Endothelial cell of umbilical vein (primary cell): ENCODE measurements at regions not wholly inside any gene's neighbourhood (a gene's known extent, or its start where the extent isn't known, plus 50 kb on each side); places are given as distances from the start of the nearest gene placed in this dataset.

Experiments
- BruUV-seq: library from RNA; stranded (reverse); fragments of 400-500 nt; replicated peaks from 2 replicates; lab custom pipeline; 2021; lab: Mats Ljungman, UMichigan
- CTCF ChIA-PET: fragments of 300-600, 350-600 bp; sonication (Branson Sonifier 250); formaldehyde crosslinking; loops from one replicate; lab custom pipeline; 2021; ENCODE audit warnings: antibody characterized with exemption, inconsistent platforms; lab: Charles Lee
- POLR2A ChIA-PET: fragments of 300-600, 350-600 bp; sonication (Branson Sonifier 250); formaldehyde crosslinking; loops from one replicate; lab custom pipeline; 2021; ENCODE audit warnings: antibody characterized with exemption, inconsistent platforms; lab: Charles Lee
- DNase-seq: peaks from one replicate; pipeline ENCODE4 v3.0.0-alpha.2; 2011; ENCODE audit warnings: low read depth, low spot score
- FAIRE-seq: peaks from 2 replicates; lab custom pipeline; 2011; peaks lifted over from hg19 to GRCh38; lab: Jason Lieb, UNC
- H2AFZ ChIP-seq: 2 replicates; pipeline ENCODE4 v1.6.0; 2012; ENCODE audit warnings: low read depth, low read length, control low read depth, inconsistent platforms
- H3K27ac ChIP-seq: 2 replicates; pipeline ENCODE4 v1.5.1; 2011; ENCODE audit warnings: low read depth, mild to moderate bottlenecking, control low read depth, low read length, moderate library complexity; ENCODE audit not compliant: insufficient read depth
- H3K27me3 ChIP-seq, 2 experiments: 2 replicates each; pipeline versions ENCODE4 v1.6.0 to v1.6.1; 2011; ENCODE audit warnings: low read length in 2 of 2, mixed read lengths in 1 of 2; ENCODE audit not compliant: control insufficient read depth in 2 of 2, insufficient read depth in 2 of 2
- H3K36me3 ChIP-seq, 2 experiments: 2 replicates in 1 of 2; 3 replicates in 1 of 2; pipeline ENCODE4 v1.5.1; 2011; ENCODE audit warnings: low read length in 2 of 2, mild to moderate bottlenecking in 1 of 2, moderate library complexity in 1 of 2; ENCODE audit not compliant: control insufficient read depth in 2 of 2, insufficient read depth in 2 of 2; ENCODE audit errors: extremely low read depth in 1 of 2
- H3K4me1 ChIP-seq: 3 replicates; pipeline ENCODE4 v1.5.1; 2011; ENCODE audit warnings: mild to moderate bottlenecking, low read length; ENCODE audit not compliant: control insufficient read depth, insufficient read depth; ENCODE audit errors: extremely low read depth
- H3K4me2 ChIP-seq: 2 replicates; pipeline ENCODE4 v1.6.1; 2011; ENCODE audit warnings: low read length, control low read depth, mixed read lengths; ENCODE audit not compliant: insufficient read depth
- H3K4me3 ChIP-seq, 3 experiments: fragments of 200-600 bp in 1 of 3; sonication (generic), shearing (Covaris generic) in 1 of 3; replicated peaks in 1 of 3; 2 replicates each; pipeline ENCODE4 v1.5.1; 2011 to 2016; ENCODE audit warnings: control low read depth in 3 of 3, low read length in 3 of 3, mild to moderate bottlenecking in 2 of 3, inconsistent platforms in 1 of 3, low read depth in 1 of 3, moderate library complexity in 1 of 3; ENCODE audit not compliant: insufficient read depth in 1 of 3
- H3K79me2 ChIP-seq: 2 replicates; pipeline ENCODE4 v1.6.0; 2012; ENCODE audit warnings: low read length, inconsistent platforms; ENCODE audit not compliant: control insufficient read depth, insufficient read depth
- H3K9ac ChIP-seq: replicated peaks from 2 replicates; pipeline ENCODE3; 2011; ENCODE audit warnings: low read length, control low read depth; ENCODE audit not compliant: insufficient read depth; ENCODE audit errors: extremely low read depth
- H3K9me1 ChIP-seq: replicated peaks from 3 replicates; pipeline ENCODE4 v1.6.0; 2011; ENCODE audit warnings: mild to moderate bottlenecking, low read length; ENCODE audit not compliant: control insufficient read depth, insufficient read depth; ENCODE audit errors: extremely low read depth
- H3K9me3 ChIP-seq: replicated peaks from 2 replicates; pipeline ENCODE4 v1.5.1; 2012; ENCODE audit warnings: low read length, inconsistent platforms; ENCODE audit not compliant: control insufficient read depth, insufficient read depth
- H4K20me1 ChIP-seq: replicated peaks from 2 replicates; pipeline ENCODE3; 2011; ENCODE audit warnings: mild to moderate bottlenecking, low read length; ENCODE audit not compliant: control insufficient read depth, insufficient read depth; ENCODE audit errors: extremely low read depth
- EZH2 ChIP-seq: IDR thresholded peaks from 2 replicates; pipeline ENCODE4 v1.6.1; 2012; ENCODE audit warnings: borderline replicate concordance, low read depth, mild to moderate bottlenecking, moderate library complexity, low read length, inconsistent platforms; ENCODE audit not compliant: severe bottlenecking
- FOS ChIP-seq: IDR thresholded peaks from 2 replicates; pipeline ENCODE4 v1.6.1; 2011; ENCODE audit warnings: mild to moderate bottlenecking, low read length, moderate library complexity, borderline replicate concordance; ENCODE audit not compliant: insufficient read depth
- GATA2 ChIP-seq: IDR thresholded peaks from 2 replicates; pipeline ENCODE4 v1.7.0; 2011; ENCODE audit warnings: low read depth, mild to moderate bottlenecking, moderate library complexity, mixed read lengths, low read length; ENCODE audit not compliant: insufficient read length, insufficient read depth
- JUN ChIP-seq: IDR thresholded peaks from 2 replicates; pipeline ENCODE4 v1.6.1; 2011; ENCODE audit warnings: borderline replicate concordance, low read depth; ENCODE audit not compliant: insufficient read length, insufficient read depth
- MYC ChIP-seq: IDR thresholded peaks from one replicate; pipeline ENCODE4 v1.6.1; 2011; ENCODE audit warnings: mild to moderate bottlenecking, low read depth, low read length
- POLR2A ChIP-seq: IDR thresholded peaks from 2 replicates; pipeline ENCODE4 v1.6.1; 2012; ENCODE audit warnings: low read depth, mild to moderate bottlenecking, control low read depth, low read length
- POLR2AphosphoS5 ChIP-seq: IDR thresholded peaks from 2 replicates; pipeline ENCODE4 v1.6.1; 2012; ENCODE audit warnings: low read depth, mild to moderate bottlenecking, control low read depth, low read length, moderate library complexity; ENCODE audit not compliant: insufficient read depth
- dilution Hi-C: fragments of 300-500 bp; cut with MboI; formaldehyde crosslinking; loops from one replicate; pipeline ENCODE4 v1.15.0; 2019; ENCODE audit warnings: low sequenced_read_pairs; ENCODE audit not compliant: extremely low pct_ligation_motif_present
- intact Hi-C: fragments of 100-400 bp; cut with micrococcal nuclease; formaldehyde crosslinking; loops from one replicate; pipeline ENCODE4 v1.10.0; 2022
- TF ChIP-seq, protein P1 (sequence below), 2 donors: IDR thresholded peaks; 1 replicate in 1 of 2; 2 replicates in 1 of 2; pipeline ENCODE4 v1.5.1; 2011; ENCODE audit warnings: low read length in 2 of 2, mild to moderate bottlenecking in 2 of 2, moderate library complexity in 2 of 2, control low read depth in 1 of 2, inconsistent platforms in 1 of 2, low read depth in 1 of 2; ENCODE audit not compliant: insufficient read depth in 1 of 2; ENCODE audit errors: extremely low read depth in 1 of 2
- TF ChIP-seq, protein P2 (sequence below): IDR thresholded peaks from 2 replicates; pipeline ENCODE4 v1.6.1; 2011; ENCODE audit not compliant: insufficient read depth, insufficient read length

DNA sequence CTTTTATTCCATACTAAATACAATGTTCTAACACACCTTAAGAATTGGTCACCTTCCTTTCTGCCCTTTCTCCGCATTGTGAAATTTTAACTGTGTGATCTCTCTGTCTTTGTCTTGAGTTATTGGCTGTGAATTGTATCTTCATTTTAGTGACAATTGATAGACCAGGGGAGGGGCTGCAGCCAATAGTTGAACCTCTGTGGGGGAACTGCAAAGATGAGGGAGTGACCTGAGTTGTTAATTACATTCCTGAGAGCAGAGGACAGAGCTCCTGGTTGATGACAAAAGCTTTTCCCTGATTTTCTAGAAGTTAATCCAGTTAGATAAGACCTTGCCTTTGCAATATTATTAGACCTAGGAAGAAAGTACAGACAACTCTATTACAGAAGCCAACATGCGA, 1535.7 kb downstream of the BRINP3 start:
- no peaks in the 10 kb centered on the region for H3K9me1 ChIP-seq
- H3K27ac ChIP-seq: no peak overlapping the region
- H3K9me3 ChIP-seq: no peaks in the 10 kb centered on the region
- BruUV-seq: no TSS peak
- ChIA-PET CTCF (interaction anchor here (1.1 kb wide), 1 partner anchor 15 kb away, joined by 3 read pairs; no protein-coding TSS in a partner anchor), POLR2A (no interaction called here)
- H3K27me3 ChIP-seq: no peaks in the 10 kb centered on the region
- no peaks in the 10 kb centered on the region for H4K20me1 ChIP-seq
- DNase-seq (no peak), FAIRE-seq (no peak)
- dilution Hi-C loops: no loop called here
- H3K79me2 ChIP-seq: no peaks in the 10 kb centered on the region
- no peak overlapping the region for H2AFZ ChIP-seq
- no peaks in the 10 kb centered on the region for H3K36me3 ChIP-seq
- intact Hi-C loops: no loop called here
- no peak overlapping the region for H3K9ac ChIP-seq
- H3K4me3 ChIP-seq: no peak overlapping the region
- H3K4me1 ChIP-seq: no peaks in the 10 kb centered on the region
- TF ChIP-seq MYC: no peak
- no peak for TF ChIP-seq POLR2A
- no peak for TF ChIP-seq FOS
- TF ChIP-seq, protein P1, sequence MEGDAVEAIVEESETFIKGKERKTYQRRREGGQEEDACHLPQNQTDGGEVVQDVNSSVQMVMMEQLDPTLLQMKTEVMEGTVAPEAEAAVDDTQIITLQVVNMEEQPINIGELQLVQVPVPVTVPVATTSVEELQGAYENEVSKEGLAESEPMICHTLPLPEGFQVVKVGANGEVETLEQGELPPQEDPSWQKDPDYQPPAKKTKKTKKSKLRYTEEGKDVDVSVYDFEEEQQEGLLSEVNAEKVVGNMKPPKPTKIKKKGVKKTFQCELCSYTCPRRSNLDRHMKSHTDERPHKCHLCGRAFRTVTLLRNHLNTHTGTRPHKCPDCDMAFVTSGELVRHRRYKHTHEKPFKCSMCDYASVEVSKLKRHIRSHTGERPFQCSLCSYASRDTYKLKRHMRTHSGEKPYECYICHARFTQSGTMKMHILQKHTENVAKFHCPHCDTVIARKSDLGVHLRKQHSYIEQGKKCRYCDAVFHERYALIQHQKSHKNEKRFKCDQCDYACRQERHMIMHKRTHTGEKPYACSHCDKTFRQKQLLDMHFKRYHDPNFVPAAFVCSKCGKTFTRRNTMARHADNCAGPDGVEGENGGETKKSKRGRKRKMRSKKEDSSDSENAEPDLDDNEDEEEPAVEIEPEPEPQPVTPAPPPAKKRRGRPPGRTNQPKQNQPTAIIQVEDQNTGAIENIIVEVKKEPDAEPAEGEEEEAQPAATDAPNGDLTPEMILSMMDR (IDR thresholded peaks at IDR 0.05; ENCODE audit: extremely low read depth in 1 of 2, insufficient read depth in 1 of 2, low read depth in 1 of 2, low read length in 2 of 2): no peak
- TF ChIP-seq, protein P2, sequence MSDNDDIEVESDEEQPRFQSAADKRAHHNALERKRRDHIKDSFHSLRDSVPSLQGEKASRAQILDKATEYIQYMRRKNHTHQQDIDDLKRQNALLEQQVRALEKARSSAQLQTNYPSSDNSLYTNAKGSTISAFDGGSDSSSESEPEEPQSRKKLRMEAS: no peak
- no peak for TF ChIP-seq EZH2
- TF ChIP-seq JUN: no peak
- TF ChIP-seq GATA2: no peak
- no peak for TF ChIP-seq POLR2AphosphoS5
- no peak overlapping the region for H3K4me2 ChIP-seq
